SK-N-SH (cell line): ENCODE measurements at regions not wholly inside any gene's neighbourhood (a gene's known extent, or its start where the extent isn't known, plus 50 kb on each side); places are given as distances from the start of the nearest gene placed in this dataset.

ENCODE experiments used
- CTCF ChIA-PET: fragments of 300-600, 350-600 bp; formaldehyde crosslinking; extraction: SDS; loops from one replicate; lab custom pipeline; 2021; lab: Yijun Ruan, JAX
- POLR2A ChIA-PET: fragments of 350-600 bp; sonication (Branson Sonifier 250); formaldehyde crosslinking; extraction: SDS; loops from one replicate; lab custom pipeline; 2020; ENCODE audit warnings: antibody characterized with exemption, inconsistent platforms; lab: Yijun Ruan, JAX
- DNase-seq: peaks from one replicate; pipeline ENCODE4 v3.0.0; 2012
- H2AFZ ChIP-seq: fragments of 200-600 bp; sonication (generic); 2 replicates; pipeline ENCODE4 v1.8.1; 2016; ENCODE audit warnings: antibody characterized with exemption, mild to moderate bottlenecking, low read depth
- H3F3A ChIP-seq: fragments of 200-600 bp; sonication (generic); replicated peaks from 2 replicates; pipeline ENCODE3; 2016; ENCODE audit warnings: antibody characterized with exemption, mild to moderate bottlenecking; ENCODE audit not compliant: insufficient read depth
- H3K27ac ChIP-seq, 2 experiments: fragments of 200-500 bp in 1 of 2; fragments of 200-600 bp in 1 of 2; sonication (Bioruptor generic) in 1 of 2; sonication (generic), shearing (Covaris generic) in 1 of 2; 2 replicates each; pipeline versions ENCODE4 v1.5.1 to v1.6.1; 2014 to 2016; ENCODE audit warnings: low read depth in 2 of 2, inconsistent platforms in 1 of 2, low read length in 1 of 2, mild to moderate bottlenecking in 1 of 2, mixed read lengths in 1 of 2
- H3K27me3 ChIP-seq: fragments of 200-600 bp; sonication (generic), shearing (Covaris generic); 2 replicates; pipeline ENCODE4 v1.6.1; 2016; ENCODE audit warnings: mixed run types; ENCODE audit not compliant: insufficient read depth
- H3K36me3 ChIP-seq, 2 experiments: fragments of 200-500 bp in 1 of 2; fragments of 200-600 bp in 1 of 2; sonication (Bioruptor generic) in 1 of 2; sonication (generic) in 1 of 2; replicated peaks in 1 of 2; 2 replicates each; pipeline versions ENCODE3 to v1.5.1; 2014 to 2016; ENCODE audit warnings: low read length in 1 of 2, mild to moderate bottlenecking in 1 of 2; ENCODE audit not compliant: insufficient read depth in 2 of 2, control insufficient read depth in 1 of 2
- H3K4me1 ChIP-seq, 2 experiments: fragments of 200-500 bp in 1 of 2; fragments of 200-600 bp in 1 of 2; sonication (Bioruptor generic) in 1 of 2; sonication (generic), shearing (Covaris generic) in 1 of 2; 2 replicates each; pipeline versions ENCODE4 v1.5.1 to v1.6.1; 2014 to 2016; ENCODE audit warnings: low read depth in 1 of 2, low read length in 1 of 2, mixed run types in 1 of 2; ENCODE audit not compliant: insufficient read depth in 2 of 2, control insufficient read depth in 1 of 2
- H3K4me2 ChIP-seq: fragments of 200-600 bp; sonication (generic), shearing (Covaris generic); 2 replicates; pipeline ENCODE4 v1.6.1; 2017; ENCODE audit warnings: mixed run types
- H3K4me3 ChIP-seq, 2 experiments: fragments of 200-500 bp in 1 of 2; fragments of 200-600 bp in 1 of 2; sonication (Bioruptor generic) in 1 of 2; sonication (generic), shearing (Covaris generic) in 1 of 2; 2 replicates each; pipeline versions ENCODE4 v1.5.1 to v1.8.1; 2014 to 2016; ENCODE audit warnings: low read depth in 2 of 2, inconsistent platforms in 1 of 2, low read length in 1 of 2, mild to moderate bottlenecking in 1 of 2, mixed read lengths in 1 of 2, moderate library complexity in 1 of 2
- H3K79me2 ChIP-seq: fragments of 200-600 bp; sonication (generic); 2 replicates; pipeline ENCODE4 v1.8.1; 2017; ENCODE audit warnings: mild to moderate bottlenecking; ENCODE audit not compliant: insufficient read depth
- H3K9ac ChIP-seq: fragments of 200-600 bp; sonication (generic); 2 replicates; pipeline ENCODE4 v1.6.1; 2017; ENCODE audit warnings: mixed run types
- H3K9me2 ChIP-seq: fragments of 200-600 bp; sonication (generic); 2 replicates; pipeline ENCODE4 v1.6.1; 2017; ENCODE audit warnings: mixed run types
- H3K9me3 ChIP-seq: fragments of 200-600 bp; sonication (generic); 2 replicates; pipeline ENCODE4 v1.6.1; 2017; ENCODE audit warnings: mixed run types, mild to moderate bottlenecking, moderate library complexity
- H4K20me1 ChIP-seq: fragments of 200-600 bp; sonication (generic); 2 replicates; pipeline ENCODE4 v1.6.1; 2017; ENCODE audit warnings: mild to moderate bottlenecking, mixed run types; ENCODE audit not compliant: insufficient read depth
- CHD2 ChIP-seq: fragments of 150-350 bp; IDR thresholded peaks from 2 replicates; pipeline ENCODE4 v1.6.1; 2018; ENCODE audit warnings: low read length; ENCODE audit not compliant: partially characterized antibody
- EP300 ChIP-seq, 2 experiments: IDR thresholded peaks; 2 replicates each; pipeline versions ENCODE4 v1.4.0 to v1.6.1; 2012; ENCODE audit warnings: borderline replicate concordance in 1 of 2, low read depth in 1 of 2, low read length in 1 of 2
- FOSL2 ChIP-seq: IDR thresholded peaks from 2 replicates; pipeline ENCODE4 v1.4.0; 2012; ENCODE audit warnings: low read depth, mild to moderate bottlenecking, moderate library complexity, borderline replicate concordance
- FOXJ3 ChIP-seq: sonication (generic); formaldehyde crosslinking; IDR thresholded peaks from 2 replicates; pipeline ENCODE4 v1.5.1; 2020; ENCODE audit warnings: mild to moderate bottlenecking, missing genetic modification reagents
- GATA2 ChIP-seq: sonication (generic); formaldehyde crosslinking; IDR thresholded peaks from 2 replicates; pipeline ENCODE4 v1.5.0; 2020; ENCODE audit warnings: mild to moderate bottlenecking, missing genetic modification reagents
- IRF3 ChIP-seq: fragments of 150-350 bp; IDR thresholded peaks from 2 replicates; pipeline ENCODE4 v1.6.1; 2016; ENCODE audit warnings: mild to moderate bottlenecking, low read depth, low read length
- MAX ChIP-seq: IDR thresholded peaks from 2 replicates; pipeline ENCODE4 v1.4.0; 2012; ENCODE audit warnings: low read depth
- MEF2A ChIP-seq: IDR thresholded peaks from 2 replicates; pipeline ENCODE4 v1.4.0; 2012; ENCODE audit warnings: low read depth, borderline replicate concordance
- NFIC ChIP-seq: IDR thresholded peaks from 2 replicates; pipeline ENCODE4 v1.4.0; 2012; ENCODE audit warnings: borderline replicate concordance
- NRF1 ChIP-seq: IDR thresholded peaks from 2 replicates; pipeline ENCODE4 v1.6.1; 2012; ENCODE audit warnings: low read depth, mild to moderate bottlenecking, low read length
- PBX3 ChIP-seq: IDR thresholded peaks from 2 replicates; pipeline ENCODE4; 2012
- POLR2AphosphoS5 ChIP-seq: IDR thresholded peaks from 2 replicates; pipeline ENCODE4 v1.6.1; 2012; ENCODE audit warnings: low read depth, low read length
- RCOR1 ChIP-seq: fragments of 150-350 bp; IDR thresholded peaks from 2 replicates; pipeline ENCODE4 v1.6.1; 2017; ENCODE audit warnings: antibody characterized with exemption, low read length
- SMC3 ChIP-seq: IDR thresholded peaks from 2 replicates; pipeline ENCODE4 v1.6.1; 2012; ENCODE audit warnings: low read depth, low read length, improper control_type of control experiment
- TCF12 ChIP-seq: IDR thresholded peaks from 2 replicates; pipeline ENCODE4 v1.4.0; 2012
- TEAD4 ChIP-seq: IDR thresholded peaks from 2 replicates; pipeline ENCODE4 v1.4.0; 2012; ENCODE audit warnings: mild to moderate bottlenecking, borderline replicate concordance; ENCODE audit not compliant: insufficient read depth
- YY1 ChIP-seq: IDR thresholded peaks from 2 replicates; pipeline ENCODE4 v1.4.0; 2012; ENCODE audit warnings: low read depth, mild to moderate bottlenecking
- ZBTB33 ChIP-seq: IDR thresholded peaks from 2 replicates; pipeline ENCODE4 v1.4.0; 2012; ENCODE audit warnings: low read depth, borderline replicate concordance
- WGBS: methylation state at CpG from one replicate; pipeline ENCODE4 v1.1.6; 2017; ENCODE audit warnings: low lambda C conversion rate; 5-methylcytosine and 5-hydroxymethylcytosine counted together

- POLR2A ChIA-PET, result no interaction called here
- no peaks in the 10 kb centered on the region for H3K9me2 ChIP-seq
- no peak for TF ChIP-seq NRF1
- TF ChIP-seq RCOR1, result no peak
- no peak for TF ChIP-seq FOXJ3
- no peak for TF ChIP-seq SMC3
- TF ChIP-seq EP300 (IDR thresholded peaks at IDR 0.05; ENCODE audit: borderline replicate concordance in 1 of 2, low read depth in 1 of 2, low read length in 1 of 2), result peak in 1 of 2 experiments; percentile 20; a peak in 1 of 4 replicates
- TF ChIP-seq YY1, result no peak
- no peak for TF ChIP-seq MEF2A
- no peak for TF ChIP-seq MAX
- TF ChIP-seq TCF12, result peak; percentile 41; the same call in 1 of the 2 replicates
- TF ChIP-seq FOSL2, result 0 out of 2 replicates have a peak, but pooled peaks have one; percentile 15
- peak; percentile 23; the same call in 1 of the 2 replicates for TF ChIP-seq TEAD4
- TF ChIP-seq IRF3, result no peak
- TF ChIP-seq PBX3, result peak; percentile 72
- TF ChIP-seq, all 33 proteins: peak for 5
- CTCF ChIA-PET, result interaction anchor here (0.6 kb wide), 1 partner anchor 1657 kb away, joined by 3 read pairs; no protein-coding TSS in a partner anchor
- H3K9me3 ChIP-seq, result no peaks in the 10 kb centered on the region
- H3F3A ChIP-seq, result peaks cover 19% of the 10 kb centered on the region
- DNase-seq, result no peak
- H3K27ac ChIP-seq, result peak overlapping the region in 1 of 2 experiments; percentile 83; a peak in 3 of 4 replicates
- no peaks in the 10 kb centered on the region for H3K27me3 ChIP-seq
- H3K4me2 ChIP-seq, result no peak overlapping the region; the same call in 1 of the 2 replicates
- no peak overlapping the region for H3K9ac ChIP-seq
- H2AFZ ChIP-seq, result no peak overlapping the region
- no peaks in the 10 kb centered on the region for H3K36me3 ChIP-seq
- no peaks in the 10 kb centered on the region for H4K20me1 ChIP-seq
- WGBS, result 73% methylated on average over 3 of the region's 3 CpGs
- H3K79me2 ChIP-seq, result no peaks in the 10 kb centered on the region
- peaks cover 0 to 17% of the 10 kb centered on the region in 2 experiments; a peak in 3 of 4 replicates for H3K4me1 ChIP-seq
- no peak overlapping the region for H3K4me3 ChIP-seq
Measured at GRCh38 chr2:145086910-145087309, 567.0 kb upstream of the ZEB2 start.

GRCh38 chr2:145085612-145086011 lies 565.7 kb upstream of the ZEB2 start:
- Histone ChIP-seq H3K27me3 (no peaks in the 10 kb centered on the region), H3K79me2 (no peaks in the 10 kb centered on the region), H3K4me2 (0 out of 2 replicates have a peak overlapping the region, but pooled peaks have one; percentile 0), H3K36me3 (no peaks in the 10 kb centered on the region), H3K27ac (peak overlapping the region; percentile 56 to 83; a peak in 3 of 4 replicates), H3F3A (peaks cover 9% of the 10 kb centered on the region), H3K4me3 (no peak overlapping the region), H4K20me1 (no peaks in the 10 kb centered on the region), H3K9me3 (no peaks in the 10 kb centered on the region), H2AFZ (peak overlapping the region; percentile 21; the same call in 1 of the 2 replicates), H3K4me1 (peaks cover 0 to 17% of the 10 kb centered on the region in 2 experiments; a peak in 3 of 4 replicates), H3K9me2 (no peaks in the 10 kb centered on the region), H3K9ac (peak overlapping the region; percentile 11; the same call in 1 of the 2 replicates)
- TF ChIP-seq POLR2AphosphoS5, result no peak
- no peak for TF ChIP-seq GATA2
- TF ChIP-seq EP300 (IDR thresholded peaks at IDR 0.05; ENCODE audit: borderline replicate concordance in 1 of 2, low read depth in 1 of 2, low read length in 1 of 2), result 0 out of 4 replicates have a peak, but pooled peaks of 1 of the 2 experiments have one; percentile 13
- peak; percentile 53 for TF ChIP-seq TCF12
- TF ChIP-seq SMC3, result no peak
- no peak for TF ChIP-seq MAX
- TF ChIP-seq MEF2A, result peak; percentile 18; the same call in 1 of the 2 replicates
- TF ChIP-seq CHD2, result no peak
- TF ChIP-seq TEAD4, result peak; percentile 51; the same call in 1 of the 2 replicates
- no peak for TF ChIP-seq PBX3
- no peak for TF ChIP-seq NRF1
- TF ChIP-seq ZBTB33, result no peak
- TF ChIP-seq NFIC, result no peak
- WGBS, result 30% methylated on average over 3 of the region's 3 CpGs
- ChIA-PET CTCF (no interaction called here), POLR2A (no interaction called here)
- no peak for DNase-seq
